ACC112 (cell line): ENCODE measurements at regions not wholly inside any gene's neighbourhood (a gene's known extent, or its start where the extent isn't known, plus 50 kb on each side); places are given as distances from the start of the nearest gene placed in this dataset.
"Not testable (repeated sequence)": the region's sequence is repeated elsewhere in the genome, so short reads cannot be mapped to it uniquely, and the experiment has no call there.

Experiments
- H2AFZ ChIP-seq: fragments of 200-600 bp; sonication (generic); one replicate; pipeline ENCODE4 v1.6.0; 2017; ENCODE audit warnings: antibody characterized with exemption, low read length; ENCODE audit not compliant: unreplicated experiment
- H3K27ac ChIP-seq: fragments of 200-600 bp; sonication (generic); 2 replicates; pipeline ENCODE4 v1.5.1; 2014; ENCODE audit warnings: low read depth, mild to moderate bottlenecking, antibody characterized with exemption, low read length, moderate library complexity
- H3K27me3 ChIP-seq: fragments of 200-600 bp; sonication (generic); 2 replicates; pipeline ENCODE4 v1.6.1; 2014; ENCODE audit warnings: mild to moderate bottlenecking, antibody characterized with exemption, low read length, moderate library complexity, mixed read lengths; ENCODE audit not compliant: insufficient read depth
- H3K36me3 ChIP-seq: fragments of 200-600 bp; sonication (generic); 2 replicates; pipeline ENCODE4 v1.6.1; 2016; ENCODE audit warnings: mild to moderate bottlenecking, antibody characterized with exemption, low read length, moderate library complexity, mixed read lengths; ENCODE audit not compliant: insufficient read depth
- H3K4me1 ChIP-seq: fragments of 200-600 bp; sonication (generic); one replicate; pipeline ENCODE4 v1.6.1; 2016; ENCODE audit warnings: low read length, mixed read lengths; ENCODE audit not compliant: insufficient read depth, unreplicated experiment, control insufficient read depth
- H3K4me3 ChIP-seq: fragments of 200-600 bp; sonication (generic); 2 replicates; pipeline ENCODE4 v1.5.1; 2014; ENCODE audit warnings: mild to moderate bottlenecking, low read depth, low read length
- H3K79me2 ChIP-seq: fragments of 200-600 bp; sonication (generic); one replicate; pipeline ENCODE4 v1.6.0; 2016; ENCODE audit warnings: low read length; ENCODE audit not compliant: control insufficient read depth, unreplicated experiment, insufficient read depth

- no peak overlapping the region for H3K4me3 ChIP-seq
- no peaks in the 10 kb centered on the region for H3K79me2 ChIP-seq
- no peak overlapping the region for H2AFZ ChIP-seq
- H3K36me3 ChIP-seq: no peaks in the 10 kb centered on the region
- no peak overlapping the region for H3K27ac ChIP-seq
- H3K4me1 ChIP-seq: peaks cover 20% of the 10 kb centered on the region
- H3K27me3 ChIP-seq: no peaks in the 10 kb centered on the region
Observed at GRCh38 chr2:179332903-179333302, 68.3 kb upstream of the SESTD1 start.

DNA sequence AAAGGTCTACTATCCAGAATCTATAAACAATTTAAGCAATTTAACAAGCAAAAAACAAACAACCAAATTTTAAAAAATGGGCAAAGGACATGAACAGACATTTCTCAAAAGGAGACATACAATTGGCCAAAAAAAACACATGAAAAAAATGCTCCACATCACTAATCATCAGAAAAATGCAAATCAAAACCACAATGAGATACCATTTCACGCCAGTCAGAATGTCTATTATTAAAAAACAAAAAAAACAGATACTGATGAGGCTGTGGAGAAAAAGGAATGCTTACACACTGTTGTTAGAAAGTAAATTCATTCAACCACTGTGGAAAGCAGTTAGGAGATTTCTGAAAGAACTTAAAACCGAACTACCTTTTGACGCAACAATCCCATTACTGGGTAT, 66.4 kb upstream of the SESTD1 start:
- H3K27me3 ChIP-seq: no peaks in the 10 kb centered on the region
- H3K4me3 ChIP-seq: no peak overlapping the region
- H3K27ac ChIP-seq: no peak overlapping the region
- H3K79me2 ChIP-seq: no peaks in the 10 kb centered on the region
- H2AFZ ChIP-seq: no peak overlapping the region
- H3K4me1 ChIP-seq: peaks cover 11% of the 10 kb centered on the region
- H3K36me3 ChIP-seq: no peaks in the 10 kb centered on the region

- Histone ChIP-seq H3K27me3 (no peaks in the 10 kb centered on the region), H3K27ac (no peak overlapping the region), H3K79me2 (no peaks in the 10 kb centered on the region), H2AFZ (no peak overlapping the region), H3K36me3 (no peaks in the 10 kb centered on the region), H3K4me3 (no peak overlapping the region), H3K4me1 (no peaks in the 10 kb centered on the region)
Observed at GRCh38 chr2:179322289-179322688, 57.7 kb upstream of the SESTD1 start.

GRCh38 chr2:179321034-179321433, 56.4 kb upstream of the SESTD1 start:
- H3K4me3 ChIP-seq, H3K27me3 ChIP-seq, H3K36me3 ChIP-seq, H3K79me2 ChIP-seq, H3K27ac ChIP-seq, H3K4me1 ChIP-seq, H2AFZ ChIP-seq: not testable (repeated sequence)

DNA sequence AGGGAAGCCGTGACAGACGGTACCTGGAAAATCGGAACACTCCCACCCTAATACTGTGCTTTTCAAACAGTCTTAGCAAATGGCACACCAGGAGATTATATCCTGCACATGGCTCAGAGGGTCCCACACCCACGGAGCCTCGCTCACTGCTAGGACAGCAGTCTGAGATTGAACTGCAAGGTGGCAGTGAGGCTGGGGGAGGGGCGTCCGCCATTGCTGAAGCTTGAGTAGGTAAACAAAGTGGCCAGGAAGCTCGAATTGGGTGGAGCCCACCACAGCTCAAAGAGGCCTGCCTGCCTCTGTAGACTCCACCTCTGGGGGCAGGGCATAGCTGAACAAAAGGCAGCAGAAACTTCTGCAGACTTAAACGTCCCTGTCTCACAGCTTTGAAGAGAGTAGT, 50.1 kb upstream of the SESTD1 start:
- H3K4me1 ChIP-seq, H2AFZ ChIP-seq, H3K27me3 ChIP-seq, H3K27ac ChIP-seq, H3K79me2 ChIP-seq, H3K4me3 ChIP-seq, H3K36me3 ChIP-seq: not testable (repeated sequence)
